NCI-H748 (cell line): ENCODE measurements at regions not wholly inside any gene's neighbourhood (a gene's known extent, or its start where the extent isn't known, plus 50 kb on each side); places are given as distances from the start of the nearest gene placed in this dataset.
A peak's percentile ranks its signal among the peaks of the same experiment; 100 is the strongest.

ENCODE experiments used
- DNase-seq: peaks from one replicate; lab custom pipeline; 2025; ENCODE audit not compliant: unreplicated experiment; lab: John Stamatoyannopoulos, UW

GRCh38 chr6:133100865-133101264 lies 140.3 kb upstream of the EYA4 start:
- no peak for DNase-seq

GRCh38 chr6:133101790-133102189 lies 139.4 kb upstream of the EYA4 start:
- no peak for DNase-seq

- DNase-seq: no peak
Measured at GRCh38 chr6:133106934-133107333, 134.2 kb upstream of the EYA4 start.

GRCh38 chr6:133108419-133108818 lies 132.7 kb upstream of the EYA4 start:
- DNase-seq: no peak

GRCh38 chr6:133114973-133115372 lies 126.2 kb upstream of the EYA4 start:
- no peak for DNase-seq

- no peak for DNase-seq
Measured at GRCh38 chr6:133115946-133116345, 125.2 kb upstream of the EYA4 start.

GRCh38 chr6:133128191-133128590 lies 113.0 kb upstream of the EYA4 start:
- DNase-seq: no peak

- DNase-seq: no peak
Measured at GRCh38 chr6:133129556-133129955, 111.6 kb upstream of the EYA4 start.

GRCh38 chr6:133130863-133131262 lies 110.3 kb upstream of the EYA4 start:
- peak; percentile 6 for DNase-seq

GRCh38 chr6:133131621-133132465 lies 109.3 kb upstream of the EYA4 start:
- peak; percentile 92 for DNase-seq

- DNase-seq: no peak
Measured at GRCh38 chr6:133132466-133132971, 108.6 kb upstream of the EYA4 start.

- DNase-seq: no peak
Measured at GRCh38 chr6:133136177-133136880, 104.8 kb upstream of the EYA4 start.

- DNase-seq: peak; percentile 74
Measured at GRCh38 chr6:133147470-133148184, 93.5 kb upstream of the EYA4 start.

- DNase-seq: no peak
Measured at GRCh38 chr6:133156689-133157088, 84.5 kb upstream of the EYA4 start.

- no peak for DNase-seq
Measured at GRCh38 chr6:133157995-133158394, 83.2 kb upstream of the EYA4 start.

- no peak for DNase-seq
Measured at GRCh38 chr6:133159255-133159795, 81.8 kb upstream of the EYA4 start.

GRCh38 chr6:133160536-133160935 lies 80.6 kb upstream of the EYA4 start:
- DNase-seq: no peak

GRCh38 chr6:133165235-133165634 lies 75.9 kb upstream of the EYA4 start:
- peak; percentile 86 for DNase-seq

GRCh38 chr6:133166766-133167165 lies 74.4 kb upstream of the EYA4 start:
- DNase-seq: no peak

- DNase-seq: peak; percentile 7
Measured at GRCh38 chr6:133169901-133170300, 71.3 kb upstream of the EYA4 start.

- no peak for DNase-seq
Measured at GRCh38 chr6:133170602-133171001, 70.6 kb upstream of the EYA4 start.
